WERI-Rb-1 (cell line): ENCODE measurements at regions not wholly inside any gene's neighbourhood (a gene's known extent, or its start where the extent isn't known, plus 50 kb on each side); places are given as distances from the start of the nearest gene placed in this dataset.

ENCODE experiments used
- DNase-seq: peaks from one replicate; pipeline ENCODE4 v3.0.0-alpha.2; 2020
- H3K27ac ChIP-seq: fragments of 250-450 bp; sonication (Bioruptor Pico); 2 replicates; pipeline ENCODE4 v1.5.1; 2020; ENCODE audit warnings: mild to moderate bottlenecking, moderate library complexity
- H3K27me3 ChIP-seq: fragments of 250-450 bp; sonication (Bioruptor Pico); 2 replicates; pipeline ENCODE4 v1.5.1; 2021; ENCODE audit warnings: mild to moderate bottlenecking, low read depth, moderate library complexity; ENCODE audit not compliant: insufficient read depth, severe bottlenecking
- H3K36me3 ChIP-seq: fragments of 250-450 bp; sonication (Bioruptor Pico); 2 replicates; pipeline ENCODE4 v1.5.1; 2020; ENCODE audit warnings: mild to moderate bottlenecking, moderate library complexity
- H3K4me3 ChIP-seq: 2 replicates; pipeline ENCODE4 v1.5.1; 2011; ENCODE audit warnings: low read depth, mild to moderate bottlenecking, control low read depth, low read length
- H3K9me3 ChIP-seq: fragments of 250-450 bp; sonication (Bioruptor Pico); 2 replicates; pipeline ENCODE4 v1.5.1; 2021; ENCODE audit warnings: mild to moderate bottlenecking, moderate library complexity; ENCODE audit not compliant: severe bottlenecking
- TF ChIP-seq, protein P1 (sequence below): IDR thresholded peaks from 2 replicates; pipeline ENCODE4 v1.5.1; 2011; ENCODE audit warnings: low read depth, mild to moderate bottlenecking, control low read depth, inconsistent platforms, low read length

DNA sequence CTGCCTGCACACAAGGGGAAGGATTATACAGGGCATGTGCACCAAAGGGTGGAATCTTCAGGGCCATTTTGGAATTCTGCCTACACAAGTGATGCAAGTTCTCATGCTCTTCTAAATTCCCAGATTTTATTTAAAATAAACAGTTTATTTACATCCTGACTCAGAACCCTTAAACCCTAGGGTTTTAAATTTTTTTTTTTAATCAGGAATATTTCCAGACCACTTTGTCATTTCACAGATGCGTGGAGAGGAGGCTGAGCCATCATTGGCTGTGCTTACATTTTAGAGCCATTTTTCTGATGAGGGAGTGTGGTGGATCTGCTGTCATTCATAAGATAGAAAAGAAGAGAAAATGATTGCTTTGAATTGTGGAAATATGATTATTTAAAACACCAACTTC is 65.2 kb upstream of the MNS1 start:
- DNase-seq = no peak
- H3K27ac ChIP-seq = no peak overlapping the region

DNA sequence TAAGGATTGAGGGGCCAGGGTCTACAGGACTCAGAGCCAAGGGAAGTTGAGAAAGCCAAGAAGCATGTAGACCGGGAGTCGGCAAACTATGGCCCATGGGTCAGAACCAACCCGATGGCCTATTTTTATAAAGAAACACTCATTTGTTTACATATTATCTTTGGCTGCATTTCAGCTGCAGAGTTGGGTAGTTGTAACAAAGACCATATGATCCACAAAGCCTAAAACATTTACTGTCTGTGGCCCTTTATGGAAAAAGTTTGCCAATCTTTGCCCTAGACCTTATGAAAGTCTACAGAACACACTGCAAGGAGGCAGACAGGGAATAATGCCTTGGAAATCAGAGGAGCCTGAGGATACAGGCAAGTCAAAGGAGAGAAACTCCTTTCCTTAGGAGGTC is 63.2 kb upstream of the MNS1 start:
- TF ChIP-seq, protein P1, sequence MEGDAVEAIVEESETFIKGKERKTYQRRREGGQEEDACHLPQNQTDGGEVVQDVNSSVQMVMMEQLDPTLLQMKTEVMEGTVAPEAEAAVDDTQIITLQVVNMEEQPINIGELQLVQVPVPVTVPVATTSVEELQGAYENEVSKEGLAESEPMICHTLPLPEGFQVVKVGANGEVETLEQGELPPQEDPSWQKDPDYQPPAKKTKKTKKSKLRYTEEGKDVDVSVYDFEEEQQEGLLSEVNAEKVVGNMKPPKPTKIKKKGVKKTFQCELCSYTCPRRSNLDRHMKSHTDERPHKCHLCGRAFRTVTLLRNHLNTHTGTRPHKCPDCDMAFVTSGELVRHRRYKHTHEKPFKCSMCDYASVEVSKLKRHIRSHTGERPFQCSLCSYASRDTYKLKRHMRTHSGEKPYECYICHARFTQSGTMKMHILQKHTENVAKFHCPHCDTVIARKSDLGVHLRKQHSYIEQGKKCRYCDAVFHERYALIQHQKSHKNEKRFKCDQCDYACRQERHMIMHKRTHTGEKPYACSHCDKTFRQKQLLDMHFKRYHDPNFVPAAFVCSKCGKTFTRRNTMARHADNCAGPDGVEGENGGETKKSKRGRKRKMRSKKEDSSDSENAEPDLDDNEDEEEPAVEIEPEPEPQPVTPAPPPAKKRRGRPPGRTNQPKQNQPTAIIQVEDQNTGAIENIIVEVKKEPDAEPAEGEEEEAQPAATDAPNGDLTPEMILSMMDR = no peak
- DNase-seq = no peak
- Histone ChIP-seq H3K27ac (no peak overlapping the region), H3K9me3 (no peaks in the 10 kb centered on the region), H3K36me3 (no peaks in the 10 kb centered on the region), H3K4me3 (no peak overlapping the region), H3K27me3 (no peaks in the 10 kb centered on the region)

More for the DNA sequence above, 65.2 kb upstream of the MNS1 start:
- H3K36me3 ChIP-seq = no peaks in the 10 kb centered on the region
- TF ChIP-seq, protein P1 = no peak
- H3K9me3 ChIP-seq = no peaks in the 10 kb centered on the region
- no peak overlapping the region for H3K4me3 ChIP-seq
- no peaks in the 10 kb centered on the region for H3K27me3 ChIP-seq

DNA sequence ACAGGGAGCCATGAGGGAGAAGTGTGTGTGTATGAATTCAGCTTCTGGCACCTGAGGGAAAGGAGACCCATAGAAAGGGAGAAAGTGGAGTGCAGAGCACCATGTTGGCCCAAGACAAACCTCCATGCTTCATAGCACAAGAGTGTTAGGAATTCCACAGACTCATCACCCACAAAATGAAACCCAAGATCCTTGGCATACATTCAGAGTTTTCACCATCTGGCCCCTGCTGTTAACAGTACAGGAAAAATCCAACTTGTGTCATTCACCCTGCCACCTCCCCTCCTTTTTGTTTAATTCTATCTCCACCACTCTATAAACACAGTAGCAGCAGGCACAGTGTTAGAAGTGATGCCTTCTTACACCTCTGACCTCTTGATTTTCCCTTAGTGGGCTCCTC is 60.0 kb upstream of the MNS1 start:
- TF ChIP-seq, protein P1 = no peak
- Histone ChIP-seq H3K9me3 (no peaks in the 10 kb centered on the region), H3K4me3 (no peak overlapping the region), H3K36me3 (no peaks in the 10 kb centered on the region), H3K27me3 (no peaks in the 10 kb centered on the region), H3K27ac (no peak overlapping the region)
- DNase-seq = no peak

DNA sequence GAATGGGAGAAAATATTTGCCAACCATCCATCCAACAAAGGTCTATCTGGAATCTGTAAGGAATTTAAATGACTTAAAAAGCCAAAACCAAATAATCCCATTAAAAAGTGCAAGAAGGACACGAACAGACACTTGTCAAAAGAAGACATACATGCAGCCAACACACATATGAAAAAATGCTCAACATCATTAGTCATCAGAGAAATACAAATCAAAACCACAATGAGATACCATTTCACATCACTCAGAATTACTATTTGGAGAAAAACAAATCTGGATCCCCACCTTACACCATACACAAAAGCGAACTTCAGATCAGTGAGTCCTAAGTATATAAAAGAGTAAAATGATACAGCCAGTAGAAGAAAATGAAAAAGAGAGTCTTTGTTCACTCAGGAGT is 58.6 kb upstream of the MNS1 start:
- Histone ChIP-seq H3K9me3 (no peaks in the 10 kb centered on the region), H3K27ac (no peak overlapping the region), H3K4me3 (no peak overlapping the region), H3K27me3 (no peaks in the 10 kb centered on the region), H3K36me3 (no peaks in the 10 kb centered on the region)
- TF ChIP-seq, protein P1 = no peak
- DNase-seq = no peak

DNA sequence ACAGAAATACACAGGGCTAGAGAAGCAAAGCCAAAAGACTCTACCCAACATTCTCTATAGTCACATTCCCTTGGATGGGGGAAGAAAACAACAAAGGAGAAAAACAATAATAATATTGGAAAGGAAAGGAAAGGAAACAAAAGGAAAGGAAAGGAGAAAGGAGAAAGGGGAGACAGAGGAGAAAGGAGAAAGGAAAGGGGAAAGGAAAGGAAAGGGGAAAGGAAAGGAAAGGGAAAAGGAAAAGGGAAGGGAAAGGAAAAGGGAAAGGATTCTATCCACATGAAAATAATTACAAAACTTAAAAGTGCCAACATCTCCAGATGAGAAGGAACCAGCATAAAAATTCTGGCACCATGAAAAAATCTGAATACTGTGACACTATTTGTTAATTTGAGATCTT is 54.1 kb upstream of the MNS1 start:
- Histone ChIP-seq H3K36me3 (no peaks in the 10 kb centered on the region), H3K4me3 (no peak overlapping the region), H3K27ac (no peak overlapping the region), H3K9me3 (peaks cover 11% of the 10 kb centered on the region), H3K27me3 (no peaks in the 10 kb centered on the region)
- TF ChIP-seq, protein P1 = no peak
- no peak for DNase-seq
